Skin epidermis (tissue), 12 donors: ENCODE measurements at regions not wholly inside any gene's neighbourhood (a gene's known extent, or its start where the extent isn't known, plus 50 kb on each side); places are given as distances from the start of the nearest gene placed in this dataset.
"Not testable (repeated sequence)": the region's sequence is repeated elsewhere in the genome, so short reads cannot be mapped to it uniquely, and the experiment has no call there.

Source experiments
- H3K27ac ChIP-seq, 21 experiments: fragments of 200-600 bp; sonication (generic) in 11 of 21; one replicate each; pipeline ENCODE4 v1.5.0; 2020; ENCODE audit warnings: mild to moderate bottlenecking in 3 of 21, inconsistent platforms in 2 of 21, moderate library complexity in 2 of 21
- H3K4me3 ChIP-seq, 7 experiments: fragments of 200-600 bp; sonication (generic) in 2 of 7; one replicate each; pipeline ENCODE4 v1.5.0; 2020; ENCODE audit warnings: inconsistent platforms in 2 of 7, mild to moderate bottlenecking in 2 of 7, moderate library complexity in 1 of 7

GRCh38 chr9:34907044-34907443 is 51.0 kb upstream of the PHF24 start:
- no peak overlapping the region for H3K27ac ChIP-seq
- H3K4me3 ChIP-seq = no peak overlapping the region

DNA sequence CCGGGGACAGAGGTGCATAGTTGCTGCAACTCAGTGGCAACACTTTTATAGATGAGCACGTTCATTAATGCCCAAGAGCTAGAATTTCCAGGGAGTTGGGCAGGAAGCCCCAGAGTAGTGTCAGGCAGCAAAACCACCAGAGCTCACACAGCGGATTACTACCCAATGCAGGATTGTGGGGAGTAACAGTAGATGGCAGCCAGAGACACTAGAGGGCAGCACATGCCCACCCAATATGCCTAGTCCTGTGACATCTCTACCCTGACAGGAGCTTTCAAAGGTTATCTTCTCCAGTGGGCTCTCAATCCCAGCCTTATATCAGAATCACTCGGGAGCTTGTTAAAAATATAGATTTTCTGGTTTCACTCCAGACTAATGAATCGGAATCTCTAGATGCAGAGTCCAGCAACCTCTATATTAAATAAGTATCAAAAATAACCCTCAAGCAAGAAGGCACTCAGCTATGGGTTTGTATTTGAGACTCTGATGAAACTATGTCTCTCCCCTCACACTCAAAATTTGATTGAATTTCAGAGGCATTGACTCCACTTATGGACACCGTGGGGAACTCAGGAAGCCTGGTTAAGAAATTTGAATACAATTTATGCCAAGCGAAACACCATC is 58.4 kb upstream of the PHF24 start:
- H3K27ac ChIP-seq = peak overlapping the region in 1 of 21 experiments; percentile 16
- H3K4me3 ChIP-seq = no peak overlapping the region

GRCh38 chr9:34898846-34899245 is 59.2 kb upstream of the PHF24 start:
- H3K4me3 ChIP-seq = no peak overlapping the region
- H3K27ac ChIP-seq = no peak overlapping the region

DNA sequence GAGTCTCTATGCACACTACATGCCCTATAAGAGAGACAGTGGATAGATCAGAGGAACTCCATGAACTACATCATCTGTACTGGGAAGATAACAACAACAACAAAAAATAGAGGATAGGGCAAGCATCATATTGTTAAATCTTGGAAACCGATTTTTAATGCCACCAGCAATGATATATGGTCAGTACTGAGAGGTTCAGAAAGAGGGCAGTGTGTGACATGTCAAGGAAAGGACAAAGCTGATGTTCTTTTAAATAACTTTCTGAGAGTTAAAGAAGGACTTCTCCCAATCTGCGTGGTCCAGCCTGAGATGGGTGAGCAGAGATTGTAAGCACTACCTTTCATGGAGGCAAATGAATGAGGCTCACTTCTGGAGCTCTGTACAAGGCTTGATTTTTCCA is 62.0 kb upstream of the PHF24 start:
- no peak overlapping the region for H3K4me3 ChIP-seq
- no peak overlapping the region for H3K27ac ChIP-seq

GRCh38 chr9:34892886-34893285 is 65.2 kb upstream of the PHF24 start:
- no peak overlapping the region for H3K4me3 ChIP-seq

DNA sequence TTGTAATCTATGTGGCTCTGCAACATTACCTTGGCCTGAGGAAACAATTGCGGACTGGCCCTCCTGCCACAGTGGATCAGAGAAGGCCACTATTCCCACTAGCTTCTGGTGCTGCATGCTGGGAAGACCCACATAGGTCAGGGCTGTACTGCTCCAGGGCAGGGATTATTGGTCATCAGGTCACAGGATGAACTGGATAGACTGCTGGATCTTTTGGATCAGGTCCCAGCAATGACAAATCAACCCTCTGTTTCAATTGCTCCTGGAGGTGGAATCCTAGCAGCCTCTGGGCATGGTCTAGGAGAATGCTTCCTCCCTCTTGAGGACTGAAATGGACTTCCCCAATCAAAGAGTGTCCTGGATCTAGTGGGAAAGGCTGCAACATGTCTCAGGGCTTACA is 66.7 kb upstream of the PHF24 start:
- no peak overlapping the region for H3K27ac ChIP-seq
- no peak overlapping the region for H3K4me3 ChIP-seq

More at GRCh38 chr9:34892886-34893285, 65.2 kb upstream of the PHF24 start:
- H3K27ac ChIP-seq = no peak overlapping the region

GRCh38 chr9:34887841-34888240 is 70.2 kb upstream of the PHF24 start:
- Histone ChIP-seq H3K4me3 (no peak overlapping the region), H3K27ac (no peak overlapping the region)

DNA sequence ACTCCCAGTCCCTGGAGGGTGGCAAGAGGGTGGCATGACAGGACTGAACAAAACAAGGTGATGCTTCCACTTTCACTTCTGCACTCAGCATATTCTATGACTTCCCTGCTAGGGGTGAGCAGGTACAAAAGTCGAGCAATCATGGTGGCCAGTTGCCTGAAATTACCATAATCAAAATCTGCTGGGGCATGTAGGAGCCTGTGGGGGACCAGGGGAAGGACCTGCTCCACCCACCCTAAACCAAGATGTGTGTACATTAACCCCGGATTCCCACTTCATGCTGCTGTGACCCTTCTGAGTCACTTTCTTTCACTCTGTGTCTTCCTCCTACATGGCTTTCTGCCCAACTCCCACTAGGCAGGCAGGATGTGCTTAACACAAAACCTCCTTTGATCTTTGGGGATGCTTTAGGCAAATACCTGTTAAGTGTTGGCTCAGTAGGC is 73.3 kb upstream of the PHF24 start:
- no peak overlapping the region for H3K27ac ChIP-seq
- H3K4me3 ChIP-seq = no peak overlapping the region

DNA sequence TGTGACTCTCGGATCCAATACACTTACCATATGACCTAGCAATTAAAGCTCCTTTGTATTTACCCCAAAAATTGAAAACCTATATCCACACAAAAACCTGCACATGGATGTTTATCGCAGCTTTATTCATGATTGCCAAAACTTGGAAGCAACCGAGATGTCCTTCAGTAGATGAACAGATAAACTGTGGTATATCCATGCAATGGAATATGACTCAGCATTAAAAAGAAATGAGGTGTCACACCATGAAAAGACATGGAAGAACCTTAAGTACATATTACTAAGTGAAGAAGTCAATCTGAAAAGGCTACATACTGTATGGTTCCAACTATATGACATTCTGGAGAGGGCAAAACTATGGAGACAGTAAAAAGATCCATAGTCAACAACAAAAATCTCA is 82.0 kb upstream of the PHF24 start:
- Histone ChIP-seq H3K4me3 (no peak overlapping the region), H3K27ac (no peak overlapping the region)

GRCh38 chr9:34869390-34869789 is 88.7 kb upstream of the PHF24 start:
- Histone ChIP-seq H3K4me3 (no peak overlapping the region), H3K27ac (no peak overlapping the region)

GRCh38 chr9:34866614-34867013 is 91.5 kb upstream of the PHF24 start:
- H3K27ac ChIP-seq = no peak overlapping the region
- H3K4me3 ChIP-seq = no peak overlapping the region

- Histone ChIP-seq H3K4me3 (no peak overlapping the region), H3K27ac (no peak overlapping the region)
Observed at GRCh38 chr9:34863426-34863825, 94.7 kb upstream of the PHF24 start.

GRCh38 chr9:34862836-34863235 is 95.2 kb upstream of the PHF24 start:
- Histone ChIP-seq H3K27ac (no peak overlapping the region), H3K4me3 (no peak overlapping the region)

DNA sequence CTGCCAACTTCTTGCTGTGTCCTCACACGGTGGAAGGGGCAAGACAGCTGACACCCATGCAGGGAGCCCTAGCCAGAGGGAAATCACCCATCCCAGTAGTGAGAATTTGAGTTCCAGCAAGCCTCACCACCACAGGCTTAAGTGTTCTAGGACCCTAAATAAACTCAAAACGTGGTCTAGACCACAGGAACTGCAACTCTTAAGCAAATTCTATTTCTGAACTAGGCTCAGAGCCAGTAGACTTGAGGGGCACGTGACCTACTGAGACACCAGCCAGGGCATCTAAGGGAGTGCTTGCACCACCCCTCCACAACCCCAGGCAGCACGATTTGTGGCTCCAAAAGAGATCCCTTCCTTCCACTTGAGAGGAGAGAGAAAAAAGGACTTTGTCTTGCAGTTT is 96.0 kb upstream of the PHF24 start:
- no peak overlapping the region for H3K4me3 ChIP-seq

GRCh38 chr9:34855016-34855415 is 103.1 kb upstream of the PHF24 start:
- H3K27ac ChIP-seq, H3K4me3 ChIP-seq: not testable (repeated sequence)

More for the DNA sequence above, 96.0 kb upstream of the PHF24 start:
- H3K27ac ChIP-seq = no peak overlapping the region

GRCh38 chr9:34830068-34830467 is 120.1 kb upstream of the CCL21 start:
- no peak overlapping the region for H3K27ac ChIP-seq
- H3K4me3 ChIP-seq = no peak overlapping the region

DNA sequence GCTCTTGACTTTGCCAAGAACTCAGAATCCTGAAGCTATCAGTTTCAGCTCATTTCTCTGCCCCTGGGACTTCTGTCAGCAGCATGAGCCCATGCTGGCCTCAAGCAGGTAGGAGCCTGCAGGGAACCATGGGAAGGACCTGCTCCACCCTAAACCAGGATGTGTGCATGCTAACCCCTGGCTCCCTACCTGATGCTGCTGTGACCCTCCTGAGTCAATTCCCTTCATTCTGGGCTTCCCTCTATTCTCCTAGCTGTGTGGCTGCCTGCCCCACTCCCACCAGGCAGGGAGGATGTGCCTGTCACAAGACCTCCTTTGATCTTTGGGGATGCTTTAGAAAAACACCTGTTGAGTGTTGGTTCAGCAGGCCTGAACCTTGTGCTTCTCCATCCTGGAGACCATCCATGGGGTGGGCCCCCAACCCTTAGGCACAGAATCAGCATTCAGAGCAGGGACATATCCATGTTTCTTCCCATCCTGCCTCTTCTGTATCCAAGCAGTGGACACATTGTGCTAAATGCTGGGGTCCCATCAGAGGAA is 117.1 kb upstream of the CCL21 start:
- H3K27ac ChIP-seq = no peak overlapping the region
- no peak overlapping the region for H3K4me3 ChIP-seq

DNA sequence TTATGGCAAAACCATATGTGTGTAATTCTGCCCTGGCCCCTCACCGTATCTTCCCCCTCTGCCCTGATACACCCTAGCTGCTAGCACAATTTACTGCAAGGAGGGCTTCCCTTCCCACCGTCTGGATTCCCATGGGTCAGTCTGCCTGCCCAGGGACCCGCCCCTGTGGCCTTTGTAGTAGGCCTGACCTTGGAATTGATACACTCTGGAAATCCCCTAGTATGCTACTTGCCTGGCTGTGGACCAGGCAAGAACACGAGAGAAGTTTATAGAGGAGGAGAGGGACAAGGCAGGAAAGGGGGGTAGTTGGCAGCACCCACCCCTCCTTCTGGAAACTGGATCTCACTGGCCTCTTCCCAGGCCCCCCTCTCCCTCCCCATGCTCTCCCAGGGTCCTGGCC is 115.8 kb upstream of the CCL21 start:
- no peak overlapping the region for H3K27ac ChIP-seq
- H3K4me3 ChIP-seq = no peak overlapping the region

- Histone ChIP-seq H3K4me3 (no peak overlapping the region), H3K27ac (no peak overlapping the region)
Observed at GRCh38 chr9:34823778-34824177, 113.8 kb upstream of the CCL21 start.

GRCh38 chr9:34810187-34810524 is 100.2 kb upstream of the CCL21 start:
- Histone ChIP-seq H3K4me3 (peak overlapping the region in 1 of 7 experiments; percentile 32), H3K27ac (no peak overlapping the region)

DNA sequence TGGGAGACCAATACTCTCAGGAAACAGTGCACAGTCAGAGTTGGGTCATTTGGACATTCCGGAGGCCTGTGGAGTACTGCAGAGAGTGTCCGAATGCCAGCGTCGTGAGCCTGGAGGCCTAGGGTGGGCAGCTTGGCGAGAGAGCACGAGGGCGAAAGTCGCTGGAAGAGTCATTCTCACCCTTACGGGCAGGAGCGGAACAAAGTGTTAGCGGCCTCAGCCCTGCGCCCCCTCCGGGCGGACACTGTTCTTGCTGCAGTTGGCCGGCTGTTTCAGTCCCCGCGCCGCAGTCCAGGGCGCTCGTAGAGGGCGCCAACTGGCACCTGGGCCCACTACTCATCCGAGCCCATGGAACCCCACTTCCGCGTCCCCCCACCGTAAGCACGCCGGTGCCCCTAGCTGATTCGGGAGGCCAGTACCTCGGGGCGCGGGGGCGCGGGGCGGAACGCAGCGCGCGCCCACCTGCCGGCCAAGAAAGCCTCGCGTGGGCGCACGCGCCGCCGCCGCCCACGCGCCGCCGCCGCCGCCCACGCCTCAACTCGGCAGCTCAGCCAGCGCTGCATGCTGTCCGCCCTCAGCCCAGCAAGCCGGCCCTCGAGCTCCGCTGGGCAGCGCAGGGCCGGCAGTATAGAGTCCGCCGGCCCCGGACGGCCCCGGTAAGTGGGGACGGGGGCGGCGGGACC is 99.7 kb upstream of the CCL21 start:
- peak overlapping the region in 1 of 7 experiments; percentile 32 for H3K4me3 ChIP-seq
- H3K27ac ChIP-seq = no peak overlapping the region

DNA sequence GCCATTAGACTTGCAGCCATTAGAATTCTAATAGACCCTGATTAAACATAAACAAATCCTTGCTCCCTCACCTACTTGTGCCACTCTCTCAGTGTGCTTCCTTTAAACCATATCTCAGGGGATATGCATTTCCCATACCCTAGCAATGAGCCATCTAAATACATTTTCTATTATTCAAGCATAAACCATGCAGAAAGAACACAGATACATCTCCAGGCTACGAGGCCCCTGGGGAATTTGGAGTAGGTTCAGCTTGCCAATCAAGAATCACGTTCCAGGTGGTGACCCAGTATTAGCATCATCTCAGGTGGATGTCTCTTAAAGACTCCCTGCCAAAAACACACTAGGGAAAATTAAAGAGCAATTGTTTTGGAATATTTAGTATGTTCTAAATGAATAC is 93.0 kb upstream of the CCL21 start:
- Histone ChIP-seq H3K4me3 (no peak overlapping the region), H3K27ac (no peak overlapping the region)
